Skin epidermis (tissue), 12 donors: ENCODE measurements at regions not wholly inside any gene's neighbourhood (a gene's known extent, or its start where the extent isn't known, plus 50 kb on each side); places are given as distances from the start of the nearest gene placed in this dataset.
"Not testable (repeated sequence)": the region's sequence is repeated elsewhere in the genome, so short reads cannot be mapped to it uniquely, and the experiment has no call there.

ENCODE experiments used
- H3K27ac ChIP-seq, 21 experiments: fragments of 200-600 bp; sonication (generic) in 11 of 21; one replicate each; pipeline ENCODE4 v1.5.0; 2020; ENCODE audit warnings: mild to moderate bottlenecking in 3 of 21, inconsistent platforms in 2 of 21, moderate library complexity in 2 of 21
- H3K4me3 ChIP-seq, 7 experiments: fragments of 200-600 bp; sonication (generic) in 2 of 7; one replicate each; pipeline ENCODE4 v1.5.0; 2020; ENCODE audit warnings: inconsistent platforms in 2 of 7, mild to moderate bottlenecking in 2 of 7, moderate library complexity in 1 of 7

- no peak overlapping the region for H3K27ac ChIP-seq
- H3K4me3 ChIP-seq: no peak overlapping the region
These were observed 188.3 kb downstream of the SEC14L1 start for GRCh38 chr17:77328823-77329740.

DNA sequence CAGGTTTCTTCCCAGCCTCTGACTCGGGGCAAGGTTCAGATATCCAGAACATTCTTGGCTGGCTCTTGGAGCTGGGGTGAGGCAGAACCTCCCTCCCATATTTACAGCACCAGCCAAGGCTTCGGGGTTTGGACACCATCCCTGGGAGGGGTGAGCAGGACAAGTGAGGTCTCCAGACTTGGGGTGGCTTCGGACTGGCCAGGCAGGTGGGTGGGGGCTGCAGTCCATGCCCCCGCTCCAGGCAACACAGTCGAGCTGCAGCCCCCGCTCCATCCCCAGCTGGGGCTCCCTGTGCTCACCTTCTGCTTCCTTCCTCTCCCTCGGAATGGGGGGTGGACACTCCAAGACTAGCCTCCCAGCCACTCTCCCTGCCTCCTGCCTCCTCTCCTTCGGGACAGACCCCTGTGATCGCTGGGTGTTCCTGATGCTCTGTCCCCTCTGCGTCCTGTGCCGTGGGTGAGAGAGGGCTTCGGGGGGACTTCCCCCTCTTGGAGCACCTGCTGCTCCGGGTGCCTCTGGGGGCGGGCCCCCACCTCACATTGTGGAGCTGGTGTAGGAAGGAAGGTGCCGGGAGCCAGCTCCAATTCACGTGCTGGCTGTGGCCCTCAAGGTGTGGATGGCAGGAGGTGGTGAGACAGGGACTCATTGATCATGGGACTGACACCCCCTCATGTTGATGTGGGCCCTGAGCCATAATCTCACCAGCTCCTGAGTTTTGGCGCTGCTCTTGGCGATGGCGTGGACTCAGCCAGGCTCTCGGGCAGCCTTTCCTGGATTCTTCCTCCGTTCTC, 189.2 kb downstream of the SEC14L1 start:
- Histone ChIP-seq H3K4me3 (no peak overlapping the region), H3K27ac (peak overlapping the region in 1 of 21 experiments; percentile 8)

GRCh38 chr17:77330602-77331081, 189.9 kb downstream of the SEC14L1 start:
- H3K27ac ChIP-seq: peak overlapping the region in 2 of 21 experiments; percentile 8 to 87

DNA sequence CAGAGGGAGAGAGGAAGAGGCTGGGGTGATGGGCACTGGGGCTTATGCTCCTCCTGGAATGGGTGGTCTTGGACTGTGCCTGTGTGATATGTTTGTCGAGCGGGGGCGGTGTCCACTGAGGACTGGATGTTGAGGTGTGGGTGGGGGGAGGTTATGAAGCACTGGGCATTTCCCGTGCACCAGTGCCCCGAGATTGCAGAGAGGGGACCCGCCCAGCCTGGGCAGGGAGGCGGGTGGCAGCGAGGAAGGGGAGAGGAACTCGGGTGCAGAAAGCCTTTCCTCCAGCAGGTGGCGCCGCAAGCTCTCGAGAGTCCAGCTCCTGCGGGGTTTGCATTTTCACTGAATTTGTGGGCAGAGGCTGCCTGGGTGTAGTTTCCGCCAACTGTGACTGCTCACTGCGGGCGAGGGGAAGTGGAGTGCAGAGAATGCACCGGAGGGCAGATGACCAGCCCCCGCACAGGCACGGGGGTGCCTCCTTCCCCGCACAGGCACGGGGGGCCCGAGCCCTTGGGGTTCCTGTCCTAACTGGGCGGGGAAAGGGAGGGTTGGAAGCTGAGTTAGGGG, 190.6 kb downstream of the SEC14L1 start:
- Histone ChIP-seq H3K4me3 (peak overlapping the region in 1 of 7 experiments; percentile 12), H3K27ac (peak overlapping the region in 14 of 21 experiments; percentile 35 to 89 (median 70))

More at GRCh38 chr17:77330602-77331081, 189.9 kb downstream of the SEC14L1 start:
- no peak overlapping the region for H3K4me3 ChIP-seq

DNA sequence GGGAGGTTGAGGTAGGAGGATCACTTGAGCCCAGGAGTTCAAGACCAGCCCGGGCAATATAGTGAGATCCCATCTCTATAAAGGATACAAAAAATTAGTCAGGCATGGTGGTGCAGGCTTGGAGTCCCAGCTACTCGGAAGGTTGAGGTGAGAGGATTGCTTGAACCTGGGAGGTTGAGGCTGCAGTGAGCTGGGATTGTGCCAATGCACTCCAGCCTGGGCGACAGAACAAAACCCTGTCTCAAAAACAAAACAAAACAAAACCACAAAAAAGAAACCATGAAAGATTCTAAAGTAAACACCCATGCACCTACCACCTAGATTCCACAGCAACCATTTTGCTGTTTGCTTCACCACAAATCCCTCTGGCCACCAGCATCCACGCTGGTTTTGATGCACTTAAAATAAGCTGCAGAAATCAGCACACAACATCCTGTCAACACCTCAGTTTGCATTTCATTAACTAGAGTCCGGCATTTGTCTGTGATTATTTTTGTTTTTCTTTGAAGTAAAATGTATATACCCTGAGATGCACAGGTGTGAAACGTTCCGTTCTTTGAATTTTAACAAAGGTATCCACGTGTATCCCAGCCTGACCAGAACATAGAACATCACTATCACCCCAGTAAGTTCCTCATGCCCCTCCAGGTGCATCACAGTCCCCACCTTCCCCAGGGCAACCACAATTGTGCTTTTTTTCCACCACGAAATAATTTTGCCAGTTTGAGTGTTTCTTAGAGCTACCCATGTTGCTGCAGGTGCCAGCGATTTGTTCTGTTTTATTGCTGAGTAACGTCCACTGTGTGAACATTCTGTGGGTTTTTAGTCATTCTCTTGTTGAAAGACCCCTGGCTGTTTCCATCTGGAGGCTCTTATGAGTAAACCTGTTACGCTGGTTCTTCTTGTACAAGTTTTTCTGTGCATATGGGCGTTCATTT, 191.5 kb downstream of the SEC14L1 start:
- peak overlapping the region in 14 of 21 experiments; percentile 48 to 89 (median 70) for H3K27ac ChIP-seq
- peak overlapping the region in 1 of 7 experiments; percentile 12 for H3K4me3 ChIP-seq

DNA sequence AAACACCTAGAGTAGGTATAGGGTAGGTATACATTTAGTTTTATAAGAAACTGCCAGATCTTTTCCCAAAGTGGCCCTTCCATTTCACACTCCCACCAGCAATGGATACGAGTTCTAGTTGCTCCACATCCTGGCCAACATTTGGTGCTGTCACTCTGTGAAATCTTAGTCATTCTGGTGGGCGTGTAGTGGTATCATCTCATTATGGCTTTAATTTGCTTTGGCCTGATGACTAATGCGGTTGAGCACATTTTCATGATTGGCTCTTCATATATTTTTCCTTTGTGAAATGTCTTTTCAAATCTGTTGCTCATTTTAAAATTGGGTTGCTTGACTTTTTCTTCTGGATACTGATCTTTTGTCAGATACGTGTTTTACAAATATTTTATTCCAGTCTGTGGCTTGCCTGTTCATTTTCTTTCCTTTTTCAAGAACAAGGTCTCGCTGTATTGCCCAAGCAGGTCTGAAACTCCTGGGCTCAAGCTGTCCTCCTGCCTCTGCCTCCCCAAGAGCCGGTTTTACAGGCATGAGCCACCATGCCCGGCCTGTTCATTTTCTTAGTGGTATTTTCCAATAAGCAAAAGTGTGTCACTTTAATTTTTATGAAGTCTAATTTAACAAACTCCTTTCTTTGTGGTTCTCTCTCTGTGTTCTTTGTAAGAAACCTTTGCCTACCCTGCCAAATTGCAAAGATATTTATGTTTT, 192.4 kb downstream of the SEC14L1 start:
- peak overlapping the region in 16 of 21 experiments; percentile 13 to 89 (median 62) for H3K27ac ChIP-seq
- H3K4me3 ChIP-seq: no peak overlapping the region

DNA sequence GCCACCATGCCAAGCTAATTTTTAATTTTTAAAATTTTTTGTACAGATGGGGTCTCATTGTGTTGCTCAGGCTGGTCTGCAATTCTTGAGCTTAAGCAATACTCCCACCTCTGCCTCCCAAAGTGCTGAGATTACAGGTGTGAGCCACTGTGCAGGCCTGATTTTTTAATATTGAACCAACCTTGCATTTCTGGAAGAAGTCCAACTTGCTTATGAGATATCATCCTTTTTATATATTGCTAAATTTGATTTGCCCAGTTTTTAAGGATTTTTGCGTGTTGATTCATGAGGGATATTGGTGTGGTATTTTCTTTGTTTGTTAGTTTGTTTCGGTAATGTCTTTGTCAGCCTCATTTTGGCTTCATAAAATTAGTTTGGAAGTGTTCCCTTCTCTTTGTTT, 196.4 kb downstream of the SEC14L1 start:
- no peak overlapping the region for H3K27ac ChIP-seq

GRCh38 chr17:77341069-77341541, 200.3 kb downstream of the SEC14L1 start:
- H3K4me3 ChIP-seq: no peak overlapping the region
- H3K27ac ChIP-seq: peak overlapping the region in 9 of 21 experiments; percentile 3 to 89 (median 52)

More for the DNA sequence above, 196.4 kb downstream of the SEC14L1 start:
- no peak overlapping the region for H3K4me3 ChIP-seq

- H3K4me3 ChIP-seq: not testable (repeated sequence)
- peak overlapping the region in 10 of 21 experiments; percentile 12 to 89 (median 62) for H3K27ac ChIP-seq
These were observed 201.9 kb downstream of the SEC14L1 start for GRCh38 chr17:77342656-77342990.

GRCh38 chr17:77343031-77343800, 202.4 kb downstream of the SEC14L1 start:
- Histone ChIP-seq H3K27ac (peak overlapping the region in 9 of 21 experiments; percentile 29 to 89 (median 68)), H3K4me3 (no peak overlapping the region)

DNA sequence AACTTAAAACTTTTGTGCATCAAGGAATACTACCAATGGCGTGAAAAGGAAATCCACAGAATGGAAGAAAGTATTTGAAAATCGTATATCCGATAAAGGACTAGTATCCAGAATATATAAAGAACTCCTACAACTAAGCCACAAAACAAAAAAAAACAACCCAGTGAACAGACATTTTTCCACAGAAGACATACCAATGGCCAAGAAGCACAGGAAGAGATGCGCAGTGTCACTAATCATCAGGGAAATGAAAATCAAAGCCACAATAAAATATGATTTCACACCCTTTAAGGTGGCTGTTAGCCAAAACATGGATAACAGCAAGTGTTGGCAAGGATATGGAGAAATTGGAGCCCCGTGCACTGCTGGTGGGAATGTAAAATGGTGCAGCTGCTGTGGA, 203.3 kb downstream of the SEC14L1 start:
- peak overlapping the region in 2 of 21 experiments; percentile 11 to 30 for H3K27ac ChIP-seq
- no peak overlapping the region for H3K4me3 ChIP-seq

- Histone ChIP-seq H3K4me3 (no peak overlapping the region), H3K27ac (no peak overlapping the region)
These were observed 204.6 kb downstream of the SEC14L1 start for GRCh38 chr17:77345260-77345910.

DNA sequence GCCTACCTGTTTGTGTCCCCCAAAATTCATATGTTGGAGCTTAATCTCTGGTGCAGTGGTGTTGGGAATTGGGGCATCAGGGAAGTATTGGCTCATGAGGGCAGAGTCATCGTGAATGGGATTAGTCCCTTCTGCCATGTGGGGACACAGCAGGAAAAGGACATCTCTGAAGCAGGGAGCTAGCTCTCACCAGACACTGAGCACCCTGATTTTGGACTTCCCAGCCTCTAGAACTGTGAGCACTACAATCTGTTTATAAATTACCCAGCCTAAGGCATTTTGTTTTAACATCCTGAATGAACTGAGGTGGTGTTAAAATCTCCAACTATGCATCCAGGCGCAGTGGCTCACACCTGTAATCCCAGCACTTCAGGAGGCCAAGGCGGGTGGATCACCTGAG, 206.0 kb downstream of the SEC14L1 start:
- Histone ChIP-seq H3K4me3 (no peak overlapping the region), H3K27ac (no peak overlapping the region)

- H3K4me3 ChIP-seq: no peak overlapping the region
- H3K27ac ChIP-seq: no peak overlapping the region
These were observed 206.8 kb downstream of the SEC14L1 start for GRCh38 chr17:77347544-77347943.

DNA sequence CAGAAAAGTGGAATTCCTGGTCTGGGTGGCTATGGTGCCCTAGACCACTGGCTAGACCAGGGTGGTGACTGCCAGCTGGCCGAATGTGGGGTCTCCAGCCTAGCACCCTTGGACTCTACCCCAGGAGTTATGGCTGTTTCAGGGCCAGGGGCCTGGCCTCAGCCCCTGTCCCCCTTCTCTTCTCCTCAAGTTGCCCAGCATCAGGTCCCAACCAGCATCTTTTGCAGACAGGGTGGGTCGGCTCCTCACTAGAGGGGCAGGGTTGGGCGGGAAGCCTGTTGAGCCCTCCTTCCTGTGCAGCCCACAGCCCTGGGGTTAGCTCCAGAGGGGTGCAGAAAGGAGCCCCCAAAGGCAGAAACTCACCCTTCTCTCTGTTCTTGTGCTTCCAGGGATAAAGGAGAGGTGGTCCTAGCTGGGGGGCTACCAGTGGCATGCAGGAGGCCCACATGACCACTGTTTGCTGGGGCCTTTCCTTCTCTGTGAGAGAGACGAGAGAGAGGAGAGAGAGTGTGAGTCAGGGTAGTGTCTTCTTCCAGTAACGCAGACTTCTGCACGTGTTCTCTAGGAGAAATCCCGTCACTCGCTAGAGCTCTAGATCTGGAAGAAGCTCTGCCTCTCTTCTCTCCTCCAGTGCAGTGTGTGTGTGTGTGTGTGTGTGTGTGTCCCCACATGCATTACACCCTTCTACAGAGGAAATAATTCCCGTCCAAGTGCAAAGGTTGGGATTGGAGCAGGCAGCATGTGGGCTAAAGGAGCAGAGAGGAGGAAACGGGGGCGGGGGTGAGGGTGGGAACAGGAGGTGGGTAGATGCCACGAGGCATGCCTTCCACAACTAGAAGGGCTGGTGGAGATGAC, 209.4 kb downstream of the SEC14L1 start:
- Histone ChIP-seq H3K4me3 (no peak overlapping the region), H3K27ac (peak overlapping the region in 10 of 21 experiments; percentile 13 to 63 (median 36))

DNA sequence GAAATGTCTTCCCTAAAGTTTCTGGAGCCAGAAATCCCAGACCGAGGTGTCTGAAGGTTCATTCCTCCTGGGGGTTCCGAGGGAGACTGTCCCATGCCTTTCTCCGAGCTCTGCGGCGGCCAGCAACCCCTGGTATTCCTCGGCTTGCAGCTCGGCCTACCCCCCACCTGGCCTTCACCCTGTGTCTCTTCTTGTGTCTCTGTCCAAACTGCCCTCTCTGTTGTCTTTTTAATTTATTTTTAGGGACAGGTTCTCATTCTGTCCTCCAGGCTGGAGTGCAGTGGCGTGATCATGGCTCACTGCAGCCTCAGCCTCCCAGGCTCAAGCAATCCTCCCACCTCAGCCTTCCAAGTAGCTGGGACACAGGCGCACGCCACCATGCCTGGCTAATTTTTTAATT, 211.7 kb downstream of the SEC14L1 start:
- Histone ChIP-seq H3K4me3 (no peak overlapping the region), H3K27ac (no peak overlapping the region)
